ENCODE measurements at regions not wholly inside any gene's neighbourhood (a gene's known extent, or its start where the extent isn't known, plus 50 kb on each side); places are given as distances from the start of the nearest gene placed in this dataset.

- H3K36me3 ChIP-seq (replicated peaks; ENCODE audit: insufficient read depth, low read length) = no peaks in the 10 kb centered on the region
- H3K4me2 ChIP-seq (ENCODE audit: low read depth, low read length) = no peak overlapping the region
- no peak overlapping the region for H3K9ac ChIP-seq (ENCODE audit: low read length)
- H3K27me3 ChIP-seq (replicated peaks; ENCODE audit: insufficient read depth, low read length) = no peaks in the 10 kb centered on the region
- H3K4me1 ChIP-seq (ENCODE audit: low read length) = no peaks in the 10 kb centered on the region
- no peak for DNase-seq
- H3K9me2 ChIP-seq (replicated peaks; ENCODE audit: insufficient read depth, low read length) = no peaks in the 10 kb centered on the region
- no peak overlapping the region for H3K4me3 ChIP-seq (ENCODE audit: low read length)
- no peak overlapping the region for H3K27ac ChIP-seq (ENCODE audit: low read length)
- H3K9me3 ChIP-seq (replicated peaks; ENCODE audit: insufficient read depth, low read length) = no peaks in the 10 kb centered on the region
- no peak overlapping the region for H2AFZ ChIP-seq (ENCODE audit: low read length)
- no peaks in the 10 kb centered on the region for H3F3A ChIP-seq (ENCODE audit: insufficient read depth, low read length)
- no peaks in the 10 kb centered on the region for H3K79me2 ChIP-seq (ENCODE audit: low read length)
- H4K20me1 ChIP-seq (ENCODE audit: insufficient read depth, low read length) = no peaks in the 10 kb centered on the region
- TF ChIP-seq EZH2 (optimal IDR thresholded peaks at IDR 0.05; ENCODE audit: low read depth, low read length) (no peak), CTCF (IDR thresholded peaks at IDR 0.05; ENCODE audit: low read length) (no peak), EZH2phosphoT487 (IDR thresholded peaks at IDR 0.05; ENCODE audit: low read length) (no peak)
Observed at GRCh38 chr18:46372670-46373069, 268.5 kb downstream of the HAUS1 start.

DNA sequence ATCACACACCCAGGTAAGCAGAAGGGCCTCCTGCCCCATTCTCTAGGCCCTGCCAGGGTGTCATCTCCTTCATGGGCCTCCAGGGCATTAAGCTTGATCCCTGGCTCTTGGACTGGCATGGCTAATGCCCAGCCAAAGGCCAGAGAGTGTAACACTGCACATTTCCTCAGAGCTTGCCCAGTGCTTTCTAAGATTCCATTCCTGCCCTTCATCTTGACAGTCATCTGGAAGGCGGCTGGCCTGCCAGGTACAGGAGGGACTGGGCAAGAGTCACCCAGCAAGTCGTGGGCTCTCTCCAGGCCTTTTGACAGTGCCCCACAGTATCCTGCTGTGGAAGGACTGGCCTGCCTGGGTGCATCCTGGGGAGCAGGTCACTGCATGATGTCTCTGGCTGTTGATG, 268.9 kb downstream of the HAUS1 start:
- Histone ChIP-seq H3K36me3 (replicated peaks; ENCODE audit: insufficient read depth, low read length) (no peaks in the 10 kb centered on the region), H3K79me2 (ENCODE audit: low read length) (no peaks in the 10 kb centered on the region), H3K9me3 (replicated peaks; ENCODE audit: insufficient read depth, low read length) (no peaks in the 10 kb centered on the region), H3K4me3 (ENCODE audit: low read length) (no peak overlapping the region), H3K9me2 (replicated peaks; ENCODE audit: insufficient read depth, low read length) (no peaks in the 10 kb centered on the region), H3F3A (ENCODE audit: insufficient read depth, low read length) (no peaks in the 10 kb centered on the region), H3K27ac (ENCODE audit: low read length) (no peak overlapping the region), H3K4me1 (ENCODE audit: low read length) (no peaks in the 10 kb centered on the region), H3K9ac (ENCODE audit: low read length) (no peak overlapping the region), H3K4me2 (ENCODE audit: low read depth, low read length) (no peak overlapping the region), H4K20me1 (ENCODE audit: insufficient read depth, low read length) (no peaks in the 10 kb centered on the region), H2AFZ (ENCODE audit: low read length) (no peak overlapping the region), H3K27me3 (replicated peaks; ENCODE audit: insufficient read depth, low read length) (no peaks in the 10 kb centered on the region)
- no peak for DNase-seq
- no peak for TF ChIP-seq EZH2phosphoT487 (IDR thresholded peaks at IDR 0.05; ENCODE audit: low read length)
- TF ChIP-seq CTCF (IDR thresholded peaks at IDR 0.05; ENCODE audit: low read length) = no peak
- no peak for TF ChIP-seq EZH2 (optimal IDR thresholded peaks at IDR 0.05; ENCODE audit: low read depth, low read length)

DNA sequence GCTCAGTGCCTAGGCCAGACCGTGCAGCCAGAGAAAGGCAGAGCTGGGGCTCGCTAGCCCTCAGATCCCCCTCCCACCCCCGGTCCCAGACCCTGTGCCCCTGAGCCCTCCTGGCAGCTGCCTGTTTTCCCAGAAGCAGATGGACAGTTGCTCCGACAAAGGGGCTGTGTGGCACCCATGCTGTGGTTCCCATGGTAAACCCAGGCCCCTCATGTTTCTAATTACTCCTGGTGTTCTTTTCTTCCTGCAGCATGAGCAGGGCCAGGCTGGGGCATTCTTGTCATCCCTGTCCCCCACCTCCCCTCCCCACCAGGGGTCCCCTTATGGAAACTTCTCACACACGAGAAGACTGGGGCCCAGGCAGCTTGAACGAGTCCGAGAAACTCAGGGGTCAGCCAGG, 269.6 kb downstream of the HAUS1 start:
- no peak overlapping the region for H3K9ac ChIP-seq (ENCODE audit: low read length)
- no peaks in the 10 kb centered on the region for H3F3A ChIP-seq (ENCODE audit: insufficient read depth, low read length)
- H3K4me2 ChIP-seq (ENCODE audit: low read depth, low read length) = no peak overlapping the region
- no peaks in the 10 kb centered on the region for H4K20me1 ChIP-seq (ENCODE audit: insufficient read depth, low read length)
- H3K36me3 ChIP-seq (replicated peaks; ENCODE audit: insufficient read depth, low read length) = no peaks in the 10 kb centered on the region
- no peaks in the 10 kb centered on the region for H3K79me2 ChIP-seq (ENCODE audit: low read length)
- TF ChIP-seq EZH2phosphoT487 (IDR thresholded peaks at IDR 0.05; ENCODE audit: low read length) (no peak), CTCF (IDR thresholded peaks at IDR 0.05; ENCODE audit: low read length) (no peak), EZH2 (optimal IDR thresholded peaks at IDR 0.05; ENCODE audit: low read depth, low read length) (no peak)
- H3K4me1 ChIP-seq (ENCODE audit: low read length) = no peaks in the 10 kb centered on the region
- no peaks in the 10 kb centered on the region for H3K9me2 ChIP-seq (replicated peaks; ENCODE audit: insufficient read depth, low read length)
- H3K27me3 ChIP-seq (replicated peaks; ENCODE audit: insufficient read depth, low read length) = no peaks in the 10 kb centered on the region
- H3K27ac ChIP-seq (ENCODE audit: low read length) = no peak overlapping the region
- DNase-seq = no peak
- H2AFZ ChIP-seq (ENCODE audit: low read length) = no peak overlapping the region
- no peak overlapping the region for H3K4me3 ChIP-seq (ENCODE audit: low read length)
- H3K9me3 ChIP-seq (replicated peaks; ENCODE audit: insufficient read depth, low read length) = no peaks in the 10 kb centered on the region

Measured in MM.1S (cell line).